PFSK-1 (cell line): ENCODE measurements at regions not wholly inside any gene's neighbourhood (a gene's known extent, or its start where the extent isn't known, plus 50 kb on each side); places are given as distances from the start of the nearest gene placed in this dataset.

Experiments
- POLR2AphosphoS5 ChIP-seq: IDR thresholded peaks from 2 replicates; pipeline ENCODE4 v1.6.1; 2012; ENCODE audit warnings: low read depth, mild to moderate bottlenecking, control low read depth, low read length, moderate library complexity
- TAF1 ChIP-seq: IDR thresholded peaks from 2 replicates; pipeline ENCODE4 v1.6.1; 2012; ENCODE audit warnings: low read length, control low read depth, borderline replicate concordance; ENCODE audit not compliant: insufficient read depth

DNA sequence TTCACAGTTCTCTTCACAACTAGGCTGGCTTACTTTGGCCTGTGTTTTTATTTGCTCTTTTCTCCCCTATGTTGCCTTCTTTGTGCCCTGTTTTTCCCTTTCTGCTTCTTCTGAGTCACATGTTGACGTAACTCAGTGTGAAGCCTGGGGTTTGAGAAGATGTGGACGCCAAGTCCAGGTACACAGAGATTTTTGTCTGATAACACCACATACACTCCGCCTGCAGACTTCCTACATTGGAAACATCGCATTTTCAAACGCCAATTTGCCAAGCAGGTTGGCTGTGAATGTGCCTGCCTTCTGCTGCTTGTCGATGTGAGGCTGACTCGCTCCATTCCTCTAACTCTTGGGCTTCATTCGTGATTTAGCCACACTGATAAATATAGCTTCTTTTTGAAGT is 62.6 kb upstream of the FN1 start:
- TF ChIP-seq TAF1 (no peak), POLR2AphosphoS5 (no peak)
